GM18507 (cell line): ENCODE measurements at regions not wholly inside any gene's neighbourhood (a gene's known extent, or its start where the extent isn't known, plus 50 kb on each side); places are given as distances from the start of the nearest gene placed in this dataset.

Source experiments
- DNase-seq: peaks from one replicate; pipeline ENCODE4 v3.0.0; 2011; ENCODE audit warnings: low read depth; ENCODE audit not compliant: insufficient read length; ENCODE audit errors: extremely low spot score
- FAIRE-seq: peaks from 2 replicates; lab custom pipeline; 2011; peaks lifted over from hg19 to GRCh38; lab: Jason Lieb, UNC

DNA sequence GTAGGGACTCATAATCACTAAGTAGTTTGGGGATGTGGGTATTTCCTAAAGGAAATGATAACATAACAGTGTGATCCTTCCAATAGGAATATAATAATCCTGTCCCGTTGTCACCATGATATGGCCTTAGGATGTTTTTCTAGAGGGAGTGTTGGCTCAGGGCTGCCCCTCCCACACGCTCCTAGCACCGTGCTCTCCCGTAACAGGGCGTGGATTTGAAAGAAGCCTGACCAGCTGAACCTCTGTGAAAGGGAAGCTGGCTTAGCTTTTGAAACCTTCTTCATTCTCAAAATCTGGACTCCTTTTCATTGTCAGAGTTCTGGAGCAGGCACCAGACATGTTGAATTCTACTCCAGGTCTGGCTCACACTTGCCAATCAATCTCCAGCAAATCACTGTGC, 103.4 kb upstream of the SASH1 start:
- FAIRE-seq (no peak), DNase-seq (no peak)

GRCh38 chr6:148239801-148240460, 102.7 kb upstream of the SASH1 start:
- DNase-seq (no peak), FAIRE-seq (no peak)

DNA sequence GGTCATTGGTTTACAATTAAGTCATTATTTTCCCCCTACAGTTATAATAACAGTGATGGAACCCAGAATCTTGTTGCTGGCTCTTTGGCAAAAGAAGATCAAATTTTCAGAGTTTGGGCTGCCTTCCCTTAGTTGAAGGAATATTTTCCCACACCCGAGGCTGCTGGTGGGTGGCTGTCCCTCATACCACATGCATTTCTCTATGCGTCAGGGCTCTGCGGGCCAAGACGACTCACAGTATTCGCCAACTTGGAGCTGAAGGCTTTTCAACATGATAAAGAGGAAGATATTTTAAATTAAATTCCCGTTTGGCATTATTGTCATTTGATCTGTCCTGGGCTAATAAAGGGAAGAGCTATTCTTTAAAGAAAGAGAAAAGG, 102.2 kb upstream of the SASH1 start:
- no peak for DNase-seq
- no peak for FAIRE-seq

DNA sequence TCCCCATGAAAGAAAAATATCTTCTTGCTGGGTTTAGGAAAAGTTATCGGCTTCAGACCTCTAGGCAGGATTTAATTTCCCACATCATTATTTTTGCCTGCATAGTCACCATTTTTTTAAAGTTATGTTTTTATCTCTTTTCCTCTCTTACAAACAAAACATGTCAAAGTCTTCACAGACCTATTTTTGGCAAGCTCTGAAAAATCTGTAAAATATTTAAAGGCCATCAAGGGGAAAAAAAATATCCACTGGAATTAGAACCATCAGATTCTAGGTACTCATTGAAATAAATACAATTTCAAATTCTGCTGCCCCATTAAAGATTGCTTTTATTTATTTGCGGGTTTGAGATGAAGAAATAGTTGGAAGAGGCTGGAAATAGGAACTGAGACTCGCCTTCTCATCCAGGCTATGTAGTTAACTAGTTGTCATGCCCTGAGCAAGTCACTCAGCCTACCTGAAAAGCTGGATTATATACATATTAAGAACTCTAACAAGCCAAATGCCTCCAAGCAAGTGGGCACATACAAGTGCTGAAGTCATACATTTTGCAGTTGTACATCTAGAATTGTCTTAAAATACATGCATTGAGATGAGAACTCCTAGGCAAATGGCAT, 101.7 kb upstream of the SASH1 start:
- DNase-seq (no peak), FAIRE-seq (no peak)

DNA sequence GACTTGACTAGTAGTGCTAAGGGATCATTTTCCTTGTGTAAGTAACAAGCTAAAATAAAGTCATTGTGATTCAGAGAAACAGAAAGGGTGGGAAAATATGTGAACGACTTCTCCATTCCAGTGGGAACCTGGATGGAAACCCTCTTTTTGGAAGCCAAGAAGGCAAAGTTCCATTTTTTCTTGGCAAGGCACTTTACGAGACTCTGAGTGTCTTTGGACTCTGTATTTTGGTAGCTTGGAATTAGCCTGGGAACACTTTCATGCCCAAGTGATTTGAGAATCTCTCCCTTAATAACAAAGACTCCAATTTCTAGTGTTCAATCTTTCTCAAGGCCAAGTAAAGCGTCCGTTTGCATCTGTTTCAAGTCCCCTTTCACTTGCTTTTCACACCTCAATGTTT, 100.5 kb upstream of the SASH1 start:
- DNase-seq (no peak), FAIRE-seq (no peak)

DNA sequence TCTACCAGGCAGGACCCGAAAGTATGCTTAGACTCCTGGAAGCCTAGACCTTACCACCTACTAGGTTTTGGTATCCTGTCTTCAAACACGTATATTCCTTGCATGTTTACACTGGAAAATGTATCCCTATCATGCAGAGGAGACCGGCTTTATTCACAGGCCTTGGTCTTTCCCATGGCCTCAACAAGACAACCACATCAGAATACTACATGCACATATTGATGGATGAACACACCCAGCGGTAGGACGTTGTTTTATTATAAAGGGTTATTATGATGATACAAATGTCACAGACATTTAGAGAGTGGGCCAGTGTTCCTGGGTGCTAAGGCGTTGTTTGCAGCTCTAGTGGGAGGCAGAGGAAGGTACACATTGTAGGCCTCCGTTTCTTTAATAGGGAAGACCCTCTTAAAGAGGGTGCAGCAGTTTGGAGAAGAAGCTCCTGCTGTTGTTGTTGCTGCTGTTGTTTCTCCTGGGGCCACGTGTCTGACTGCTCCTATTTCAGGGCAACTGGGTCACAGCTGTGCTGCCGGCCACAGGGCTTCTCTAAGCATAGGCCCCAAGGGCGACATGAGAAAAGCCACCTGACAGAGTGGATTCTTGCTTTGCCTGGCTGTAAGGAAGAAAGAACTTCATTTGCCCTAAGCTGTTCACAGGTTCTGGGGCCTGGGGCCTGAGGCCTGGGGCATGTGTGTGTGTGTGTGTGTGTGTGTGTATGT, 98.3 kb upstream of the SASH1 start:
- DNase-seq, result no peak
- no peak for FAIRE-seq

GRCh38 chr6:148247386-148248063, 95.1 kb upstream of the SASH1 start:
- FAIRE-seq, result no peak
- DNase-seq, result no peak

DNA sequence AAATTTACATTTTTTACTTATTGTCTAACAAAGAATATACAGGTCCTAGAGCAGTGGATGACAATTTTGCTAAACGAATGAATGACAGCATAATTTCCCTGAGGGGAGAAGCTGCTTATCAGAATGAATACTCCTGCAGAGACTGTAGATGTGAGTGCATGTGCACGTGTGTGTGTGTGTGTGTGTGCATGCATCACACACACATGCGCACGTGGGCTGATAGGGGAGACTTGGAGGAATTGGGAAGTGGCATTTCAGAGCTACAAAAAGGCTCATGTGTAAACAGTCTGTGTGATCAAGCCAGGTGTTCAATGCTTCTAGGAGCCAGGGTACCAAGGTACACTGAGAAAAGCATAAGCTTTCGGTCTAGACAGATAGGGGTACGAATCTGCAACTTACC, 93.5 kb upstream of the SASH1 start:
- DNase-seq, result no peak
- FAIRE-seq, result no peak

DNA sequence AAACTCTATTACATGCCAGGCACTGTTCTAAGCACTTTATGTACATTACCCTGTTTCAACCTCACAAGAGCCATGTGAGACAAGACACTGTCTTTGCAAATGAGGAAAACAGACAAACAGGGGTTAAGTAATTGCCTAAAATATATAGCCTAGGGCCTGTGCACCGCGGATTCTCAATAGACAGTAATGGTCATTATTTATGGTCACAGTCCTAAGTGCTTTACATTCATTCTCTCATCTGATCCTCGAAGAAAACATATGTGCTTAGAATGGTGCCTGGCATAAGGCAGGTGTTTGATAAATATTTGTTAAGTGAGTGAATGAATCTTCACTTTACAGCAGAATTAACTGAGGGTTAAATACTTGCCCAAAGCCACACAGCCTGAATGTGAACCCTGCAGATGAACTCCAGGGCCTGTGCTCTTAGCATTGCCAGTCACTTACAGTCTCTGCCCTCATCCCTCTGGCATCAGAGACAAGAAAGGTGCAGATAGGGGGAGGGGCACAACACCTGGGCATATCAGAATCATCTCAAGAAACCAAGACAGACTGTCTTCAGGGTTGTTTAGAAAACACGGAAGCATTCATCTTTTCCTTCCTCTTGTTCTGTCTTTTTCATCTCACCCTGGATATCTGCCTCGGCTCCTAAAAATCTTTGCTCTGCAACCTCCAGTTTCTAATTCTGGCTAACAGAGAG, 92.8 kb upstream of the SASH1 start:
- DNase-seq (no peak), FAIRE-seq (no peak)

- FAIRE-seq (no peak), DNase-seq (no peak)
These were observed 91.5 kb upstream of the SASH1 start for GRCh38 chr6:148250975-148251685.

- no peak for FAIRE-seq
- DNase-seq, result no peak
These were observed 90.7 kb upstream of the SASH1 start for GRCh38 chr6:148251891-148252290.

GRCh38 chr6:148257810-148258209, 84.8 kb upstream of the SASH1 start:
- FAIRE-seq, result no peak

DNA sequence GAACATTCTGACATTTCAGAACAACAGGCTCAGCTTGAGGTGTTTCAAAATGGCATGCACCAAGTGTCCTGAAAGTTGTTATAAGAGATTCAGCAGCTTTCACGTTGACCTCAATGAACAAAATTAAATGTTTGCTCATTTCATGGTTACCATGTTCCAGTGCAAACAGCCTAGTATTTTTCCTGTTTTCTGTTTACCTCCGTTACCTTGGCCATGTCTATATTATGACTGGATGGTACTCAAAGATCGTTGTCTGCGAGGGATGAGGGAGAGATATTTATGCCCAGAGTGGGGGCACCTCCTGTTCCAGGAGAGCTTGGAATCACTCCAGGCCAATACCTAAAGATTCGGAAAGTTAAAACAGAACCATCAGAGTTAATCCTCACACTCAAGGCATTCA, 83.8 kb upstream of the SASH1 start:
- DNase-seq, result no peak
- no peak for FAIRE-seq

More at GRCh38 chr6:148257810-148258209, 84.8 kb upstream of the SASH1 start:
- DNase-seq, result no peak

DNA sequence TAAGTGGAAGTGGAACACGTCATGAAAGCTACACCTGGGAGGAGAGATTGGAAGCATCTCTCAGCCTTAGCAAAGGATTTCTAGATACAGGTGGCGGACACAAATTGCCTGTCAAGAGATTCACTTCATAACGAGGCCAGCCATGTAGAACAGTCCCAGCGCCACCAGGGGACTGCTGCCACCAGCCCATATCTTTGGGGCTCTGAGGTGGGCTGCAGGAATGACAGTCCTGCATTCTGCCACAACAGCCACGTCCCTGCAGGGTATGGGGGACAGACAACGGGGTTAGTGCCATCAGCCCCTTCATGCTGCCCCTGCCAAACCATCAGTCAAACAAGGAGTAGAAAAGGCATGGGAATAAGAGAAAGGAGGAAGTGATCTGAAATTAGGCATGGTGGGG, 81.2 kb upstream of the SASH1 start:
- FAIRE-seq (no peak), DNase-seq (no peak)

- FAIRE-seq (no peak), DNase-seq (no peak)
These were observed 79.6 kb upstream of the SASH1 start for GRCh38 chr6:148263010-148263409.

DNA sequence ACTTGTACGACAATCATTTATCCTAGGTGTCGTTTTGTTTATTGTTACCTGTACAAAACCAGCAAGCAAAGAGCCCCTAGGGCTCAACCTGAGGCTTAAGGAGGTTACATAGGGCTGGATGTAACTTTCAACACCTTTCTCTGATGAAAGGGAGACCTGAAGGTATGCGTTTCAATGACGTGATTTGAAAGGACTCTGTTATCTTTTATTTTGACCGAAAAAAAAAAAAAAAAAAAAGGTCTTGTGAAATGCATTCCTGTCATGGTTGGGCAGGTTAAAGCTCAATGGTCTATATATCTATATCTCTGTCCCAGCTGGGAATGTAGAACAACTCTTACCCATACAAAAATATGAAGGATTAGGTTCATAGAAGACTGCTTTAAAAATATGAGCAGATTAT, 78.7 kb upstream of the SASH1 start:
- no peak for DNase-seq
- FAIRE-seq, result no peak

- FAIRE-seq (no peak), DNase-seq (no peak)
These were observed 77.6 kb upstream of the SASH1 start for GRCh38 chr6:148265054-148265453.

GRCh38 chr6:148269386-148269785, 73.3 kb upstream of the SASH1 start:
- DNase-seq (no peak), FAIRE-seq (no peak)

DNA sequence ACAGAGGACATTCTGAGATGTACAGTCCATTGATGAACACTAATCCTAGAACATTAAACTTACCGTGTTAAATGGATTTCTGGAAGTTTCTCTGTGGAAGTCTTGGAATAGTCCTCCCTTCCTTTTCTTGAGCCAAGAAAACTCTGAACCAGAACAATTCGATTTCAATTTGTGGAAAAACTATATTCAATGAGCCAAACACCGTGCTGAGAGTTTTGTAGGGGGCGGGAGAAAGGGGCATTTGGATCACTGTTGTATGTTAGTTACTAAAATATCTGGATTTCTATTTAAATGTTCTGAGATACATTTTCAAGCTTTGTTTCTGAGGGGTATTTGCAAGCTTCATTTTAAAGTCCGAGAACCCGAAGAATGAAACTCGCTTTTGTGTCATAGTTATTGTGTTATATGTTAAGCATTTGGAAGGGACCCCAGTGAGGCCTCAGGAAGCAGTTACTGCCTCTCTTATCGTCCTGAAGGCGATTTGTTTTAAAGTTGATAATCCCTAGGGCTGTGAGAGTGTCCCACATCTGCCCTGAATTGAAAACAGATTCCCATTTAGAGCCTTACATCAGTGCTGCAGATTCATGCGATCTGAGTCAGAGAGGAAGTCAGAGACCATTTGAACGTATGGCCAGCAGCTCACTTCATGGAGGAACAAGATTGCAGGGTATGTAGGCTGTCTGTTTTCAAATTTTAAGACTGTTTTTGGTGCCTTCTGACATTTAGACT, 70.8 kb upstream of the SASH1 start:
- FAIRE-seq (no peak), DNase-seq (no peak)
